ENCODE measurements at regions not wholly inside any gene's neighbourhood (a gene's known extent, or its start where the extent isn't known, plus 50 kb on each side); places are given as distances from the start of the nearest gene placed in this dataset.
"Not testable (repeated sequence)": the region's sequence is repeated elsewhere in the genome, so short reads cannot be mapped to it uniquely, and the experiment has no call there.

DNA sequence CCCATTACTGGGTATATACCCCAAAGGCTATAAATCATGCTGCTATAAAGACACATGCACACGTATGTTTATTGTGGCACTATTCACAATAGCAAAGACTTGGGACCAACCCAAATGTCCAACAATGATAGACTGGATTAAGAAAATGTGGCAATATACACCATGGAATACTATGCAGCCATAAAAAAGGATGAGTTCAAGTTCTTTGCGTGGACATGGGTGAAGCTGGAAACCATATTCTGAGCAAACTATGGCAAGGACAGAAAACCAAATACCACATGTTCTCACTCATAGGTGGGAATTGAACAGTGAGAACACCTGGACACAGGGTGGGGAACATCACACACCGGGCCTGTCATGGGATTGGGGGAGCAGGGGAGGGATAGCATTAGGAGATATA lies 54.4 kb upstream of the MUCL1 start:
- DNase-seq: not testable (repeated sequence)

GRCh38 chr12:54798651-54799050 lies 55.7 kb upstream of the MUCL1 start:
- no peak for DNase-seq

- no peak for DNase-seq
Observed at GRCh38 chr12:54796991-54797390, 57.3 kb upstream of the MUCL1 start.

GRCh38 chr12:54795644-54796043 lies 58.7 kb upstream of the MUCL1 start:
- no peak for DNase-seq

- no peak for DNase-seq
Observed at GRCh38 chr12:54786081-54786480, 68.2 kb upstream of the MUCL1 start.

DNA sequence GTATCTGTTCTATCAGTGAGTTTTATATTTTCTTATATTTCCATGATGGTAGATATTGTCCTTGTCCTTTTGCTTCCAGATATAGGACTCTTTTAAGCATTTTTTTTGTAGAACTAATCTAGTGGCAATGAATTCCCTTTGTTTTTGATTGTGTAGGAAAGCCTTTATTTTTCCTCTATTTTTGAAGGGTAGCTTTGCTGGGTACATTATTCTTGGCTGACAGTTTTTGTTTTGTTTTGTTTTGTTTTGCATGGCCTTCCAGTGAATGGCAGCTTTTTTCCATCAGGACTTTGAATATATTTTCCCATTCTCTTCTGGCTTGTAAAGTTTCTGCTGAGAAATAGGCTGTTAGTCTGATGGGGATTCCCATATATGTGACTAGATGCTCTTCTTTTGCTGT lies 70.2 kb upstream of the MUCL1 start:
- no peak for DNase-seq

- not testable (repeated sequence) for DNase-seq
Observed at GRCh38 chr12:54777031-54777430, 77.3 kb upstream of the MUCL1 start.

DNA sequence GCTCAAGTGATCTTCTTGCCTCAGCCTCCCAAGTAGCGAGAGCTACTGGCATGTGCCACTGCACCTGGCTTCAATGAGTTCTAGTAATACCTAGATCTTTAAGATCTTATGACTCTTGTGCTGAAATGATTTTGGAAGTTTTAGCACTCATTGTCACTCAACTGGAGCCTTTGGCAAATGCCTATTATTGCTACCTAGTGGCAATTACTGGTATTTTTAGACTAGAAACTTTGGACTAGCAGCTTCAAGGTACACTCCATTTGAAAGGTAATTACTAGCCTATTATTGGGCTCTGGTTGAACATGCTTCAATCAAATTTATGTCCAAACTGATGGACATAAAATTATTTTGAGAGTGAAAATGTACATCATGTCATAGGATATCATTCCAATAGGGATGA lies 80.7 kb upstream of the MUCL1 start:
- no peak for DNase-seq

DNA sequence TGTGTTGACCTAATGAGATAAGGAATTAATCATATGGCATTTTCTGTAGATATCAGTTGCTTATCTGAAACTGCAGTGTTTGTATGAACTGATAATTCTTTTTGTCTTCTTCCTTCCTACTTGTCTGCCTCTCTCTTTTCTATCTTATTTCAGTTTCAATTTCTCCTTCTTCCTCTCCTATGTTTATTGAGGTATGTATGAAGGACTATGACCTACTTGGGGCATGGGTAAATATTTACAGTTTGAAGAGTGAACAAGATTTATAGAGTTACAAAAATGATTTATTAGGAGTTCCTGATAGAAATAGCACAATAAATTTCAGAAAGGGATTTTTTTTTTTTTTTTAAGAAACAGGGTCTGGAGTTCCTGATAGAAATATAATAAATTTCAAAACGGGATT lies 88.7 kb upstream of the MUCL1 start:
- DNase-seq: no peak

DNA sequence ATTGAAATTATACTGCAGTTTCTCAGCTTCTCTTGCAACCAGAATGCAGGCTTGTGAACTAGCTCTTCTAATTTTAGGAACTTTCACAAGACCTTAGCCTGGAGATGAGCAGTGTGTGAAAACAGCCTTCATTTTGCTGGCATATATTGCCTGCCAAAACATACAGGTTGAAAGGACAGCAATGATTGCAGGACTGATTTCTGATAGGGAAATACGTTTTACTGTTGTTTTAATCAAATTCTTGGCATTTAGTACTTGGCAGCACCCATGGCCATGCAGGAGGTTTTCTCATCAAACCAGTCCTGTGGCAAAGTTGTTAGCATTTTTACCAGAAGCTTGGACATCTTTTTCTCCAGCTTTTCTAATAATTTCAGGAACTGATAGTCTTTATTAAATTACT lies 91.9 kb upstream of the MUCL1 start:
- no peak for DNase-seq

- peak; percentile 21 for DNase-seq
Observed at GRCh38 chr12:54759751-54760150, 94.6 kb upstream of the MUCL1 start.

DNA sequence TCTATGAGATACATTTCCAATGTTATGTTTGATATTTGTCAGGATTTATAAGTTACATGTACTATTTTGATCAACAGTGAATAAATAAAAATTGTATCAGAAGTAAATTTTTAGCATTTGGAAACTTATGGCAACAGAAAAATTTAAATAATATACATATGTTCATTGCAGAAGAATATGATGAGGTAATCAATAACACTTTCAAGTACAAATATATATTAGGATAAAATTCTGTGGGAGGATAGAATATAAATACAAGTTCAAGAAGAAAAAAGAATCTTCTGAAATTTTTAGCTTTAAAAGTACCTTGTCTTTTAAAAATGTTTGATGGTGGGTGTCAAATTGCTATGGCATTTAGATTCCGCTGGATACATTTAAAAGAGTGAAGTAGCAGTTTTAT lies 102.8 kb upstream of the MUCL1 start:
- DNase-seq: no peak

- no peak for DNase-seq
Observed at GRCh38 chr12:54749191-54749818, 101.1 kb upstream of the DCD start.

DNA sequence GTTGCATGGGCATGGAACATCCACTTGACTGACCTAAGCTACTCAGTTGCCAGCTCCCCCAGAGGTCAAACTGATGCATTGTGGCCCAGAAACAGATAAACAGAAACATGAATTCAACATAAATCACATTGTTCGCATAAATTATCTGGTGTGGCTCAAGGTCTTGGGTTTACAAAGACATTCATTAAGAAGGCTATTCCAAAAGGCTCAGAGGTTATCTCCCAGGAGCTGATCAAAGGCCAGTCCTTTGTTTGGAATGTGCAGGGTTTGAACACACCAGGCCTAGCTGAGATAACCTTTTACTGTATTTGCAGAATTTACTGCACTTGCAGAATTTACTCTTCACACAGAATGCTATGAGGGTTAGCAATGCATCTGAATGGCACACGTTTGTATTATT lies 96.4 kb upstream of the DCD start:
- DNase-seq: no peak

- DNase-seq: no peak
Observed at GRCh38 chr12:54740882-54741281, 92.7 kb upstream of the DCD start.

DNA sequence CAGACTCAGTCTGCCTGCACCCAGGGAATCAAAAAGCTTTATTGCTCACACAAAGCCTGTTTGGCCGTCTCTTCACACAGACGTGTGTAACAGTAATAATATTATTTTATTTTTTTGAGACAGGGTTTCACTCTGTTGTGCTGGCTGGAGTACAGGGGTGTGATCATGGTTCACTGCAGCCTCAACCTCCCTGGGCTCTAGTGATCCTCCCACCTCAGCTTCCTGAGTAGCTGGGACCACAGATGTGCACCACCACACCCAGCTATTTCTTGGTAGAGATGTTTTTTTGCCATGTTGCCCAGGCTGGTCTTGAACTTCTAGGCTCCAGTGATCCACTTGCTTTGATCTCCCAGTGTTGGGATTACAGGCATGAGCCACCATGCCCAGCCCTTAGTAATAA lies 88.4 kb upstream of the DCD start:
- DNase-seq: no peak

GRCh38 chr12:54734196-54734950 lies 86.2 kb upstream of the DCD start:
- DNase-seq: no peak

DNA sequence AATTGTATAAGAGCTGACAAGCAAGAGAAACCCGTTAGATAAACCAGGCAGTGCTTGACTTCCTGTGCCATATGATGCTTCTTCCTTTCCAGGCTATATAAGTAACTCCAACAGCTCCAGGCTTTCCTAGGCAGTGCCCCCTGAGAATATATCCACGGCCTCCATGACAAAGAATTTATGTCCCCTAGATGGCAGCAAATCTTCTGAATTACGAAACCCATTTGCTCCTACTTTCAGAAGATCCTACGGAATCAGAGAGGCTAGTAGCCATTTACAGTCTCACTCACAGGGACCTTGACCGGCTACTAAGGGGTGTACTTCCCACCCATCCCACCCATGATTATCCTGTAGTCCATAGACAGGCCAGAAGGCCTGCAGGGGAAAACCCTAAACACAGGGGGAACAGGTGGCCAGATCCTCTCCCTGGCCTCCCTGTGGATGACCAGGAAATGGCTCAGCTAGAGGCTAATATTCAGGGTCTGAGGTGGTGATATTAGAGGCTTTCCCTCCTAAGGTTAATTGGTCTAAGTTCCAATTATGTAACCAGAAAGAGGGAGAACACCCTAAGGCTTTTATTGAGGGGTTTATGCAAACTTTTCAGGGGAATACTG lies 77.2 kb upstream of the DCD start:
- no peak for DNase-seq

GRCh38 chr12:54723379-54724256 lies 75.5 kb upstream of the DCD start:
- no peak for DNase-seq

DNA sequence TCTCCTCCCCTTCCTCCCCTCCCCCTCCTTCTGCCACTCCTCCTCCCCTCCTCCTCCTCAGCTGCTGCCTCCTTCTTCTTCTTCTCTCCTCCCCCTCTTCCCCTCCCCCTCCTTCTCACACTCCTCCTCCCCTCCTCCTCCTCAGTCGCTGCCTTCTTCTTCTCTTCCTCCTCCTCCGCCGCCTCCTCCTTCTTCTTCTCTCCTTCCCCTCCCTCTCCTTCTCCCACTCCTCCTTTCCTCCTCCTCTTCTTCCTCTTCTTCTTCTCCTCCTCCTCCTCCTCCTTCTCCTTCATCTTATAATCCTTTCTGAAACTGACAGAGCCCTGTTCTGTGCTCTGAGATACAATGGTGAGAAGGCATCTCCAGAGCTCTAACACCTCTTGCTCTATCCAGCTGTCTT lies 73.1 kb upstream of the DCD start:
- DNase-seq: no peak

GRCh38 chr12:54719691-54720090 lies 71.5 kb upstream of the DCD start:
- DNase-seq: no peak

GRCh38 chr12:54716261-54716660 lies 68.1 kb upstream of the DCD start:
- DNase-seq: no peak

DNA sequence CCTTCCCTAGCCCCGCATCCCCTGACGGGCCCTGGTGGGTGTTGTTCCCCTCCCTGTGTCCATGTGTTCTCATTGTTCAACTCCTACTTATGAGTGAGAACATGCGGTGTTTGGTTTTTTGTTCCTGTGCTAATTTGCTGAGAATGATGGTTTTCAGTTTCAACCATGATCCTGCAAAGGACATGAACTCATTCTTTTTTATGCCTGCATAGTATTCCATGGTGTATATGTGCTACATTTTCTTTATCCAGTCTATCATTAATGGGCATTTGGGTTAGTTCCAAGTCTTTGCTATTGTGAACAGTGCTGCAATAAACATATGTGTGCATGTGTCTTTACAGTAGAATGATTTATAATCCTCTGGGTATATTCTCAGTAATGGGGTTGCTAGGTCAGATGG lies 65.7 kb upstream of the DCD start:
- DNase-seq: not testable (repeated sequence)
